Loucy (cell line): ENCODE measurements at regions not wholly inside any gene's neighbourhood (a gene's known extent, or its start where the extent isn't known, plus 50 kb on each side); places are given as distances from the start of the nearest gene placed in this dataset.

Experiments used
- CTCF ChIP-seq: fragments of 200-600 bp; sonication (generic); conservative IDR thresholded peaks from 2 replicates; pipeline ENCODE4 v1.5.1; 2014; ENCODE audit warnings: mild to moderate bottlenecking, antibody characterized with exemption, low read length
- EZH2phosphoT487 ChIP-seq: fragments of 200-600 bp; IDR thresholded peaks from 2 replicates; pipeline ENCODE4 v1.6.1; 2018; ENCODE audit warnings: antibody characterized with exemption, mild to moderate bottlenecking, moderate library complexity, borderline replicate concordance

- no peak for TF ChIP-seq CTCF
- TF ChIP-seq EZH2phosphoT487, result no peak
Observed at GRCh38 chr18:23350188-23350587, 102.9 kb upstream of the RIOK3 start.
